Kidney epithelial cell (primary cell): ENCODE measurements at regions not wholly inside any gene's neighbourhood (a gene's known extent, or its start where the extent isn't known, plus 50 kb on each side); places are given as distances from the start of the nearest gene placed in this dataset.

Source experiments
- DNase-seq: peaks from one replicate; pipeline ENCODE4 v3.0.0-alpha.2; 2010; ENCODE audit warnings: low read depth
- H3K27me3 ChIP-seq: 2 replicates; pipeline ENCODE4 v1.6.0; 2011; ENCODE audit warnings: low read length; ENCODE audit not compliant: control insufficient read depth, insufficient read depth
- H3K36me3 ChIP-seq: 2 replicates; pipeline ENCODE4 v1.5.1; 2011; ENCODE audit warnings: low read length; ENCODE audit not compliant: control insufficient read depth, insufficient read depth
- H3K4me3 ChIP-seq: 2 replicates; pipeline ENCODE4 v1.5.1; 2011; ENCODE audit warnings: low read depth, mild to moderate bottlenecking, control low read depth, low read length
- TF ChIP-seq, protein P1 (sequence below): IDR thresholded peaks from 2 replicates; pipeline ENCODE4 v1.5.1; 2011; ENCODE audit warnings: mild to moderate bottlenecking, moderate library complexity, low read length, control low read depth, inconsistent platforms; ENCODE audit not compliant: insufficient read depth, poor library complexity, severe bottlenecking

DNA sequence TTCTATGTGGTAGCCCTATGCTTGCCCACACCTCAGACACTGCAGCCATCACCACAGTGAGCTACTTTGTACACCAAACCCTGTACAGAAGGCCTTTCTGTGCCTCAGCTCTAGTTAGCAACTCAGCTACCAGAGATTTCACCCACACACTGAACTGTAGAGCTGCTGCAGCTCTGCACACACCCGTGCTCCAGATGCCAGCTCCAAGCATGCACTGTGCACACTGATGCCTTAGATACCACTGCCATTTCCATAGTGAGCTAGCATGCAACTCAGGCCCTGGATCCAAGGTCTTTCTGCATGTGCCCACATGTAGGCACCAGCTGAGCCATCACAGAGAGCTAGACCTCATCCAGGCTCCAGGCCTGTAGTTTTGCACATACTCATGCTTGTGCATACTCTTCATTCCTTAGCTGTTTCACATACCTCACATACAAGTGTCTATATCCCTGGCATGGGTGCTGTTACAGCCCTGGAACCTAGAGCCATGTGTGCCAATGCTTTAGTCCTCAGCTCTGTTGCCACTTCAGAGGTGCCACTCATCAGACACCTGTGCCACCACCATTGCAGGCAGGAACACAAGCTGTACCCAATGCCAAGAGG, 423.5 kb upstream of the NDST3 start:
- Histone ChIP-seq H3K27me3 (no peaks in the 10 kb centered on the region), H3K4me3 (no peak overlapping the region), H3K36me3 (no peaks in the 10 kb centered on the region)
- DNase-seq = no peak
- TF ChIP-seq, protein P1, sequence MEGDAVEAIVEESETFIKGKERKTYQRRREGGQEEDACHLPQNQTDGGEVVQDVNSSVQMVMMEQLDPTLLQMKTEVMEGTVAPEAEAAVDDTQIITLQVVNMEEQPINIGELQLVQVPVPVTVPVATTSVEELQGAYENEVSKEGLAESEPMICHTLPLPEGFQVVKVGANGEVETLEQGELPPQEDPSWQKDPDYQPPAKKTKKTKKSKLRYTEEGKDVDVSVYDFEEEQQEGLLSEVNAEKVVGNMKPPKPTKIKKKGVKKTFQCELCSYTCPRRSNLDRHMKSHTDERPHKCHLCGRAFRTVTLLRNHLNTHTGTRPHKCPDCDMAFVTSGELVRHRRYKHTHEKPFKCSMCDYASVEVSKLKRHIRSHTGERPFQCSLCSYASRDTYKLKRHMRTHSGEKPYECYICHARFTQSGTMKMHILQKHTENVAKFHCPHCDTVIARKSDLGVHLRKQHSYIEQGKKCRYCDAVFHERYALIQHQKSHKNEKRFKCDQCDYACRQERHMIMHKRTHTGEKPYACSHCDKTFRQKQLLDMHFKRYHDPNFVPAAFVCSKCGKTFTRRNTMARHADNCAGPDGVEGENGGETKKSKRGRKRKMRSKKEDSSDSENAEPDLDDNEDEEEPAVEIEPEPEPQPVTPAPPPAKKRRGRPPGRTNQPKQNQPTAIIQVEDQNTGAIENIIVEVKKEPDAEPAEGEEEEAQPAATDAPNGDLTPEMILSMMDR = no peak

DNA sequence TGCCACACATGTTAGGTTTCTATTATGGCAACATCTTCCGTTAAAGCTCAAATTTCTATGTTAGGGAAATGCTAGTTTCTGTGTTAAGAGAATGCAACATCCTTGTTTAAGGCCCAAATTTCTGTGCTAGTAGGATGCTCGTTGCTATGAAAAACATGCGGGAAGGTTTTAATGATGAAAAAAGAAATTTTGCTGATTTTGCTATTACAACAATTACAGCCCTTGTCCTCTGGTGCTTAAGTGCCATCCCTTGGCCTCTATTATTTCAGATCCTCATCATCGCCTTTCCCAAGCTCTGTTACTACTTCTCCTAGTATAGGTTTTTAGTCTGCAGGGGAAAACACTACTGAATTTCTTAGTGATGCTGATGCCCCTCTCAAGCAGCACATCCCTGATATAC, 412.6 kb upstream of the NDST3 start:
- Histone ChIP-seq H3K27me3 (no peaks in the 10 kb centered on the region), H3K36me3 (no peaks in the 10 kb centered on the region), H3K4me3 (no peak overlapping the region)
- DNase-seq = no peak
- TF ChIP-seq, protein P1 = no peak

DNA sequence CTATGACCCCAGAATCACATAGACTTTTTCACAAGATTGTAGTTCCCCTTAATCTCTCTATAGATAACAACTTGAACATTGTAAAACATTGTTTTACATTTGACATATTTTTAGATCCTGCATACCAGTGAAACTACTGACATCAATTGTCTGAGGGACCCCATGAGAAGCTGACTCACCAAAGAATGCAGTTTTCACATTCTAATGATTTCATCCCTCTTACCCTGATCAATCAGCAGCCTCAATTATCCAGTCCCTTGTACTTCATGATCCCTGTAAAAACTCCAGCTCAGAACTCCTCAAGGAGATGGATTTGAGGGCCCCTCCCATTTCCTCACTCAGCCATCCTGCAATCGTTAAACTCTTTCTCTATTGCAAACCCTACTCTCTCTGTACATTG, 411.0 kb upstream of the NDST3 start:
- DNase-seq = no peak
- TF ChIP-seq, protein P1 = no peak
- Histone ChIP-seq H3K4me3 (no peak overlapping the region), H3K27me3 (no peaks in the 10 kb centered on the region), H3K36me3 (no peaks in the 10 kb centered on the region)

DNA sequence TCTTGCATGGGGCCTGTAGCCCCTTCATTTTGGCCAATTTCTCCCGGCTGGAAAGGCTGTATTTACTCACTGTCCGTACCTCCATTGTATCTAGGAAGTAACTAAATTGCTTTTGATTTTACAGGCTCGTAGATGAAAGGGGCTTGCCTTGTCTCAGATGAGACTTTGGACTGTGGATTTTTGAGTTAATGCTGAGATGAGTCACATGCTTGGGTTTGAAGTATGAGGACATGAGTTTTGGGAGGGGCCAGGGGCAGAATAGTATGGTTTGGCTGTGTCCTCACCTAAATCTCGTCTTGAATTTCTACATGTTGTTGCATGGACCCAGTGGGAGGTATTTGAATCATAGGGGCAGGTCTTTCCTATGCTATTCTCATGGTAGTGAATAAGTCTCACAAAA, 407.6 kb upstream of the NDST3 start:
- no peak for DNase-seq
- no peak overlapping the region for H3K4me3 ChIP-seq
- H3K27me3 ChIP-seq = no peaks in the 10 kb centered on the region
- TF ChIP-seq, protein P1 = no peak
- H3K36me3 ChIP-seq = no peaks in the 10 kb centered on the region

DNA sequence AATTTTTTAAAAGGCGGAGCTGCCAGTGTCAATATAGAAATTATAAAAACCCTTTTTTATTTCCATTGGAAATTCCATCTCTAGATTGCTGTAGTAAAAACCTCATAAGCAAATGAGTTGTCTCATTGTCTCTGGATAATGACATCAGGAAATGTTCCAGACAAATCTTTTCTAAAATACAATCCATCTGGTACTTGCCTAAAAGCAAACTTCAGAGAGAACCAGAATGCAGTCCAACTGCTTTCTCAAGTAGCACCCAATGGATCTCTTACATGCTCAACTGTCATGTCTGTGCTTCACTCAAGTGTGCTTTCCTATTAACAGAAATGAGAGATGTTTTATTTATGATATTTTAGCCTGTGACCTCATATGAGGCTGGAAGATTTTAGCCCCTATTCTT, 399.6 kb upstream of the NDST3 start:
- Histone ChIP-seq H3K4me3 (no peak overlapping the region), H3K27me3 (no peaks in the 10 kb centered on the region), H3K36me3 (no peaks in the 10 kb centered on the region)
- TF ChIP-seq, protein P1 = no peak
- DNase-seq = no peak

DNA sequence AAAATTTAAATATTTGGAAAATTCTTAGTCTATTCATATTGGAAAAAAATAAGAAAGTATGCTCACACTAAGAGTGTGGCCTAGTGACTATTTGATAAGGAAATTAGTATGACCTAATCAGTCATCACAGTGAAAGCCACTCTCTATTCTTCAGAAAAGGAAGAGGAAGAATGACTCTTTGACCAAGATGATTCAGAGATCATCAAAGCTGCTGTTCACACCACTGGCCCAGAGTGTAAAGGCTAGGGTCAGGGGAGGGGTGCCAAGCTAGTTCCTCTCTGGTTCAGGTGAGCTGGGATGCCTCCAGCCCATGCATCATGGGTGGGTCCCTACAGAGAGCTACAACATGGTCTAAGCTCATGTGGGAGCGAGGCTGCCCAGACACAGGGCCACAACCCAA, 396.9 kb upstream of the NDST3 start:
- H3K36me3 ChIP-seq = no peaks in the 10 kb centered on the region
- H3K27me3 ChIP-seq = no peaks in the 10 kb centered on the region
- TF ChIP-seq, protein P1 = no peak
- H3K4me3 ChIP-seq = no peak overlapping the region
- DNase-seq = no peak
